ENCODE measurements at regions not wholly inside any gene's neighbourhood (a gene's known extent, or its start where the extent isn't known, plus 50 kb on each side); places are given as distances from the start of the nearest gene placed in this dataset.

DNA sequence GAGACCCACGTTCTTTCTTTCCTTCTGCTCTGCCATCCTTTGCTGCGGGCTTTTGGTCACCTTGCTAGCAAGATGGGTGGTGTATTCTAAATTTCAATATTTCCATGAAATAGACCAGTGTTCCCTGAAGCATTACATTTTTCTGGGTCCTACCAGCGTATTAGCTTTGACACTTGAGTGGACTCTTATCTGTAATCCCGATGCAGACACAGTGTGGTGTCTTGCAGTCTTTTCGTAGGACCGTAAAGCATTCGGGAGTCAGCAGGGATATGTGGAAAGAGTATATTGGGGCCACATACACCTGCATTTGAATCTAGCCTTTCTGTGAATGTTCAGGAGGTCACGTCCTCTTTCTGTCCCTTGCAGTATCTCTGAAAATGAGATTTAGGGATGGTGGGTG is 124.7 kb upstream of the CPEB4 start:
- TF ChIP-seq, protein P1, sequence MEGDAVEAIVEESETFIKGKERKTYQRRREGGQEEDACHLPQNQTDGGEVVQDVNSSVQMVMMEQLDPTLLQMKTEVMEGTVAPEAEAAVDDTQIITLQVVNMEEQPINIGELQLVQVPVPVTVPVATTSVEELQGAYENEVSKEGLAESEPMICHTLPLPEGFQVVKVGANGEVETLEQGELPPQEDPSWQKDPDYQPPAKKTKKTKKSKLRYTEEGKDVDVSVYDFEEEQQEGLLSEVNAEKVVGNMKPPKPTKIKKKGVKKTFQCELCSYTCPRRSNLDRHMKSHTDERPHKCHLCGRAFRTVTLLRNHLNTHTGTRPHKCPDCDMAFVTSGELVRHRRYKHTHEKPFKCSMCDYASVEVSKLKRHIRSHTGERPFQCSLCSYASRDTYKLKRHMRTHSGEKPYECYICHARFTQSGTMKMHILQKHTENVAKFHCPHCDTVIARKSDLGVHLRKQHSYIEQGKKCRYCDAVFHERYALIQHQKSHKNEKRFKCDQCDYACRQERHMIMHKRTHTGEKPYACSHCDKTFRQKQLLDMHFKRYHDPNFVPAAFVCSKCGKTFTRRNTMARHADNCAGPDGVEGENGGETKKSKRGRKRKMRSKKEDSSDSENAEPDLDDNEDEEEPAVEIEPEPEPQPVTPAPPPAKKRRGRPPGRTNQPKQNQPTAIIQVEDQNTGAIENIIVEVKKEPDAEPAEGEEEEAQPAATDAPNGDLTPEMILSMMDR (IDR thresholded peaks at IDR 0.05): no peak
- no peak for TF ChIP-seq POLR2A (IDR thresholded peaks at IDR 0.05)

All from suprapubic skin (tissue), 3 donors.